ENCODE measurements at regions not wholly inside any gene's neighbourhood (a gene's known extent, or its start where the extent isn't known, plus 50 kb on each side); places are given as distances from the start of the nearest gene placed in this dataset.

DNA sequence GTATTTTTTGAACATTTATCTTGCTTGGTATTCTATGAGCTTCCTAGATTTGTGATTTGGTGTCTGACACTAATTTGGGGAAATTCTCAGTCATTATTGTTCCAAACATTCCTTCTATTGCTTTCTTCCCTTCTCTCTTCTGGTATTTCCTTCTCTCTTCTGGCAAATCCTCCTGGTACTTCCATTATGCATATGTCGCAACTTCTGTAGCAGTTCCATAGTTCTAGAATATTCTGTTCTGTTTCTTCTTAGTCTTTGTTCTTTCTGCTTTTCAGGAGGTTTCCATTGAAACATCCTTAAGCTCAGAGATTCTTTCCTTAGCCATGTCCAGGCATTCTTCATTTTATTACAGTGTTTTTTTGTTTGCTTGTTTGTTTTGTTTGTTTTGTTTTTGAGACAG is 155.2 kb upstream of the PIK3R1 start:
- Histone ChIP-seq H3K27me3 (ENCODE audit: control insufficient read depth in 2 of 2, insufficient read depth in 2 of 2, low read length in 2 of 2) (no peaks in the 10 kb centered on the region), H3K4me2 (ENCODE audit: insufficient read depth, low read length) (no peak overlapping the region), H3K9me1 (replicated peaks; ENCODE audit: control insufficient read depth, extremely low read depth, insufficient read depth, low read length) (no peaks in the 10 kb centered on the region), H3K36me3 (ENCODE audit: control insufficient read depth in 2 of 2, extremely low read depth in 1 of 2, insufficient read depth in 2 of 2, low read length in 2 of 2) (no peaks in the 10 kb centered on the region), H3K9ac (replicated peaks; ENCODE audit: extremely low read depth, insufficient read depth, low read length) (no peak overlapping the region), H4K20me1 (replicated peaks; ENCODE audit: control insufficient read depth, extremely low read depth, insufficient read depth, low read length) (no peaks in the 10 kb centered on the region), H3K27ac (ENCODE audit: insufficient read depth, low read depth, low read length) (no peak overlapping the region), H3K4me3 (replicated peaks in 1 of 3; ENCODE audit: insufficient read depth in 1 of 3, low read depth in 1 of 3, low read length in 3 of 3) (no peak overlapping the region), H2AFZ (ENCODE audit: low read depth, low read length) (no peak overlapping the region), H3K79me2 (ENCODE audit: control insufficient read depth, insufficient read depth, low read length) (no peaks in the 10 kb centered on the region), H3K4me1 (ENCODE audit: control insufficient read depth, extremely low read depth, insufficient read depth, low read length) (peaks cover 5% of the 10 kb centered on the region), H3K9me3 (replicated peaks; ENCODE audit: control insufficient read depth, insufficient read depth, low read length) (no peaks in the 10 kb centered on the region)
- CTCF ChIA-PET: no interaction called here
- BruUV-seq (replicated peaks): no TSS peak
- intact Hi-C loops (cut with micrococcal nuclease): no loop called here
- FAIRE-seq (no peak), DNase-seq (ENCODE audit: low read depth, low spot score) (no peak)
- dilution Hi-C loops (cut with MboI; ENCODE audit: extremely low pct_ligation_motif_present, low sequenced_read_pairs): no loop called here
- POLR2A ChIA-PET: no interaction called here
- TF ChIP-seq MYC (IDR thresholded peaks at IDR 0.05; ENCODE audit: low read depth, low read length) (no peak), FOS (IDR thresholded peaks at IDR 0.05; ENCODE audit: borderline replicate concordance, insufficient read depth, low read length) (no peak), POLR2A (IDR thresholded peaks at IDR 0.05; ENCODE audit: low read depth, low read length) (no peak), POLR2AphosphoS5 (IDR thresholded peaks at IDR 0.05; ENCODE audit: insufficient read depth, low read depth, low read length) (no peak), JUN (IDR thresholded peaks at IDR 0.05; ENCODE audit: borderline replicate concordance, insufficient read depth, insufficient read length, low read depth) (no peak)

DNA sequence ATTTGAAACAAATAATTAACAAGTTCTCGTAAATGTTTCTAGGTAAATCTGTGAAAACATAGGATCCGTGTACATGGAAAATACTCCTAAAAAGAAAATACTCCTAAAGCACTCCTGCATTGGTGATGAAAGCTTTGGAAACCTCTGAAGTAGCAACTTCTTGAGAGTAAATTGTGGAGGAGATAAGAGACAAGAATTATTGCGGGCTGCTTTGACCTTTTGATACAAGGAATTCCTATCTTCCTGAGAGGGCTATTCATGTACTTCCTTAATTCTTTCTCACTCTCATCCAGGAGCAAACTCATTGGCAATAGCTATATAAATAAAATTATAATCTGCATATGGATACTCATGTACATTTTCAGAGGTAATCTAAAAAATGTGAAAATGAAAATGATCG is 158.4 kb upstream of the PIK3R1 start:
- no peak overlapping the region for H2AFZ ChIP-seq (ENCODE audit: low read depth, low read length)
- intact Hi-C loops (cut with micrococcal nuclease) (no loop called here), dilution Hi-C loops (cut with MboI; ENCODE audit: extremely low pct_ligation_motif_present, low sequenced_read_pairs) (no loop called here)
- H3K27ac ChIP-seq (ENCODE audit: insufficient read depth, low read depth, low read length): no peak overlapping the region
- ChIA-PET CTCF (interaction anchor here (1.0 kb wide), 1 partner anchor 195 kb away, joined by 3 read pairs; no protein-coding TSS in a partner anchor), POLR2A (no interaction called here)
- H3K4me3 ChIP-seq (replicated peaks in 1 of 3; ENCODE audit: insufficient read depth in 1 of 3, low read depth in 1 of 3, low read length in 3 of 3): no peak overlapping the region
- no peak overlapping the region for H3K4me2 ChIP-seq (ENCODE audit: insufficient read depth, low read length)
- H4K20me1 ChIP-seq (replicated peaks; ENCODE audit: control insufficient read depth, extremely low read depth, insufficient read depth, low read length): no peaks in the 10 kb centered on the region
- no peaks in the 10 kb centered on the region for H3K27me3 ChIP-seq (ENCODE audit: control insufficient read depth in 2 of 2, insufficient read depth in 2 of 2, low read length in 2 of 2)
- no peaks in the 10 kb centered on the region for H3K9me1 ChIP-seq (replicated peaks; ENCODE audit: control insufficient read depth, extremely low read depth, insufficient read depth, low read length)
- H3K9ac ChIP-seq (replicated peaks; ENCODE audit: extremely low read depth, insufficient read depth, low read length): no peak overlapping the region
- H3K36me3 ChIP-seq (ENCODE audit: control insufficient read depth in 2 of 2, extremely low read depth in 1 of 2, insufficient read depth in 2 of 2, low read length in 2 of 2): no peaks in the 10 kb centered on the region
- TF ChIP-seq JUN (IDR thresholded peaks at IDR 0.05; ENCODE audit: borderline replicate concordance, insufficient read depth, insufficient read length, low read depth): no peak
- no peak for TF ChIP-seq MYC (IDR thresholded peaks at IDR 0.05; ENCODE audit: low read depth, low read length)
- no peak for TF ChIP-seq POLR2A (IDR thresholded peaks at IDR 0.05; ENCODE audit: low read depth, low read length)
- TF ChIP-seq, protein P1, sequence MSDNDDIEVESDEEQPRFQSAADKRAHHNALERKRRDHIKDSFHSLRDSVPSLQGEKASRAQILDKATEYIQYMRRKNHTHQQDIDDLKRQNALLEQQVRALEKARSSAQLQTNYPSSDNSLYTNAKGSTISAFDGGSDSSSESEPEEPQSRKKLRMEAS (IDR thresholded peaks at IDR 0.05; ENCODE audit: insufficient read depth, insufficient read length): no peak
- TF ChIP-seq EZH2 (IDR thresholded peaks at IDR 0.05; ENCODE audit: borderline replicate concordance, low read depth, low read length, severe bottlenecking): no peak
- no peak for TF ChIP-seq GATA2 (IDR thresholded peaks at IDR 0.05; ENCODE audit: insufficient read depth, insufficient read length, low read depth, low read length)
- no peak for TF ChIP-seq FOS (IDR thresholded peaks at IDR 0.05; ENCODE audit: borderline replicate concordance, insufficient read depth, low read length)
- TF ChIP-seq, protein P2, sequence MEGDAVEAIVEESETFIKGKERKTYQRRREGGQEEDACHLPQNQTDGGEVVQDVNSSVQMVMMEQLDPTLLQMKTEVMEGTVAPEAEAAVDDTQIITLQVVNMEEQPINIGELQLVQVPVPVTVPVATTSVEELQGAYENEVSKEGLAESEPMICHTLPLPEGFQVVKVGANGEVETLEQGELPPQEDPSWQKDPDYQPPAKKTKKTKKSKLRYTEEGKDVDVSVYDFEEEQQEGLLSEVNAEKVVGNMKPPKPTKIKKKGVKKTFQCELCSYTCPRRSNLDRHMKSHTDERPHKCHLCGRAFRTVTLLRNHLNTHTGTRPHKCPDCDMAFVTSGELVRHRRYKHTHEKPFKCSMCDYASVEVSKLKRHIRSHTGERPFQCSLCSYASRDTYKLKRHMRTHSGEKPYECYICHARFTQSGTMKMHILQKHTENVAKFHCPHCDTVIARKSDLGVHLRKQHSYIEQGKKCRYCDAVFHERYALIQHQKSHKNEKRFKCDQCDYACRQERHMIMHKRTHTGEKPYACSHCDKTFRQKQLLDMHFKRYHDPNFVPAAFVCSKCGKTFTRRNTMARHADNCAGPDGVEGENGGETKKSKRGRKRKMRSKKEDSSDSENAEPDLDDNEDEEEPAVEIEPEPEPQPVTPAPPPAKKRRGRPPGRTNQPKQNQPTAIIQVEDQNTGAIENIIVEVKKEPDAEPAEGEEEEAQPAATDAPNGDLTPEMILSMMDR (IDR thresholded peaks at IDR 0.05; ENCODE audit: extremely low read depth in 1 of 2, insufficient read depth in 1 of 2, low read depth in 1 of 2, low read length in 2 of 2): no peak
- no peak for TF ChIP-seq POLR2AphosphoS5 (IDR thresholded peaks at IDR 0.05; ENCODE audit: insufficient read depth, low read depth, low read length)
- no peaks in the 10 kb centered on the region for H3K79me2 ChIP-seq (ENCODE audit: control insufficient read depth, insufficient read depth, low read length)
- H3K4me1 ChIP-seq (ENCODE audit: control insufficient read depth, extremely low read depth, insufficient read depth, low read length): peaks cover 5% of the 10 kb centered on the region
- H3K9me3 ChIP-seq (replicated peaks; ENCODE audit: control insufficient read depth, insufficient read depth, low read length): no peaks in the 10 kb centered on the region
- BruUV-seq (replicated peaks): no TSS peak
- FAIRE-seq (no peak), DNase-seq (ENCODE audit: low read depth, low spot score) (no peak)

Data from endothelial cell of umbilical vein (primary cell).